AG09309 (cell line): ENCODE measurements at regions not wholly inside any gene's neighbourhood (a gene's known extent, or its start where the extent isn't known, plus 50 kb on each side); places are given as distances from the start of the nearest gene placed in this dataset.

Source experiments
- DNase-seq: peaks from one replicate; pipeline ENCODE4 v3.0.0-alpha.2; 2010; ENCODE audit warnings: low read depth
- H3K4me3 ChIP-seq: 2 replicates; pipeline ENCODE4 v1.5.1; 2011; ENCODE audit warnings: mild to moderate bottlenecking, low read depth, low read length, moderate library complexity; ENCODE audit not compliant: control insufficient read depth
- CTCF ChIP-seq: IDR thresholded peaks from 2 replicates; pipeline ENCODE4 v1.5.1; 2011; ENCODE audit warnings: mild to moderate bottlenecking, low read depth, low read length, inconsistent platforms; ENCODE audit not compliant: insufficient read depth, control insufficient read depth; ENCODE audit errors: missing control alignments

DNA sequence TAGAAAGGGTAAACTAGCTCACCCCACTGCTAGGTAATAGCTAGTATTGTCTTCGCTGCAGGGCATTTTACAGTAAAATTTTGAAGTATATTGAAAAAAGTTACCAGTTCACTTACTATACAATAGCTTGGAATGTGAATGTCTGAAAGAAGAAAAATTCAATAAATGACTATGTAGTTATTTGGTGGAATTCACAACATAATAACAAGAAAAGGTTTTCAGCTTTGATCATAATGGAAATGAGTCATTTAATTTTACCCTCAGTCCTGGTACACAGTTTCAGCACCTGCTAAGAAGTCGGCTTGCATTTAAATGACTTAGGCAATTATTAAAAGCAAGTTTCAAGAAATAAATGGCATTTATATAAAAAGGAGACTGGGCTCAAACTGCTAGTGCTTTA is 90.4 kb downstream of the NUP35 start:
- TF ChIP-seq CTCF, result no peak
- DNase-seq, result no peak
- H3K4me3 ChIP-seq, result no peak overlapping the region

- TF ChIP-seq CTCF, result no peak
- no peak for DNase-seq
- no peak overlapping the region for H3K4me3 ChIP-seq
These were observed 91.7 kb downstream of the NUP35 start for GRCh38 chr2:183215917-183216316.

DNA sequence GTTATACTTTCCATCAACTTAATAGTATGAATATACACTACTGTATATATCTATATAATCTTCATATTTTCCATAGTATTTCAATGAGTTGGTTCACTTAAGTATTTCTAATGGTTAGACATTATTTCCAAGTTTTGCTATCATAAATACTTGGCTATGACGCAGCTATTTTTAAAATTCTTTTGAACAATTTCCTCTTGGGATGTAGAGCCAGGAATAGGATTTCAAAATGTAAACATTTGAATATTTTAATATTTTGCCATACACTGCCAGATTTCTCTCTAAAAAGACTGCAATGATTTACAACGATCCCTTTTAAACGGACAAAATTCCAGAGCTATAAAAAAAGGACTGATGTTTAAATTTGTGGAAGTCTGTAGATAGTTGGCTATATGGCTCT is 95.6 kb downstream of the NUP35 start:
- TF ChIP-seq CTCF, result no peak
- DNase-seq, result no peak
- no peak overlapping the region for H3K4me3 ChIP-seq

- TF ChIP-seq CTCF, result no peak
- no peak for DNase-seq
- H3K4me3 ChIP-seq, result no peak overlapping the region
These were observed 98.5 kb downstream of the NUP35 start for GRCh38 chr2:183222751-183223150.

DNA sequence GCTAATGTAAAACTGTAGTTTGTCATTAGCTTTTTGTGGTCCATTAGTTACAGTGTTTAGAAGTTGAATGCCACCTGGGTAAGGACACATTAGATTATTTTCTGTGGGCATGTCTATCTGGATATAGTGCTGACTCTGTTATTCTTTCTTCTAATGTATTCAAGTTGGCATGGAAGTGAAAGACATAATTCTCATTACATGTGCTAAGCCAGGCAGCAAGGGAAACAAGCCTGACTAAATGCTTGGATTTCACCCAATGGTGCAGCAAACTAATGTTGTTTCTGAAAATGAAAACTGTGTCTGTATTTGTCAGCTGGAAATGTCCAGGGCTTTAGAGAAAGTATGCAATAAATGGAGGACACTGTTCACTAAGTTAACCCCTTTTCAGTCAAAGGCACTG is 100.7 kb downstream of the NUP35 start:
- no peak for TF ChIP-seq CTCF
- no peak overlapping the region for H3K4me3 ChIP-seq
- DNase-seq, result no peak

- no peak for DNase-seq
- no peak for TF ChIP-seq CTCF
- H3K4me3 ChIP-seq, result no peak overlapping the region
These were observed 102.9 kb downstream of the NUP35 start for GRCh38 chr2:183227176-183227575.

- H3K4me3 ChIP-seq, result no peak overlapping the region
- DNase-seq, result no peak
- TF ChIP-seq CTCF, result no peak
These were observed 105.1 kb downstream of the NUP35 start for GRCh38 chr2:183229386-183229785.
